HCT116 (cell line): ENCODE measurements at regions not wholly inside any gene's neighbourhood (a gene's known extent, or its start where the extent isn't known, plus 50 kb on each side); places are given as distances from the start of the nearest gene placed in this dataset.

ENCODE experiments used
- ATAC-seq: fragments of 200-7000 bp; cut with Tn5 transposase; 2 replicates; pipeline ENCODE4 v1.9.1; 2020; ENCODE audit warnings: mild to moderate bottlenecking, moderate library complexity
- BruUV-seq: library from RNA; stranded (reverse); fragments of 400-500 nt; replicated peaks from 2 replicates; lab custom pipeline; 2021; lab: Mats Ljungman, UMichigan
- CTCF ChIA-PET: fragments of 300-600 bp; sonication (Branson Sonifier 250); formaldehyde crosslinking; loops from one replicate; lab custom pipeline; 2021; ENCODE audit warnings: antibody characterized with exemption; lab: Charles Lee
- POLR2A ChIA-PET: fragments of 300-600, 350-600 bp; sonication (Branson Sonifier 250); formaldehyde crosslinking; loops from one replicate; lab custom pipeline; 2021; ENCODE audit warnings: antibody characterized with exemption; lab: Charles Lee
- RAD21 ChIA-PET, 2 experiments: fragments of 300-600 bp; sonication (Branson Sonifier 250); formaldehyde crosslinking; loops; one replicate each; lab custom pipeline; 2023; ENCODE audit warnings: low total read pairs in 2 of 2; ENCODE audit not compliant: uncharacterized antibody in 2 of 2, unreplicated experiment in 2 of 2, low non-redundant PET in 1 of 2; lab: Charles Lee
- DNase-seq: peaks from one replicate; pipeline ENCODE4 v3.0.0-alpha.2; 2010; ENCODE audit warnings: low read depth, low spot score
- H2AFZ ChIP-seq: fragments of 200-600 bp; shearing (Covaris generic), sonication (generic); 2 replicates; pipeline ENCODE4 v1.6.1; 2017; ENCODE audit warnings: low read depth, mixed run types, mixed read lengths, antibody characterized with exemption, low read length; ENCODE audit not compliant: poor library complexity, severe bottlenecking
- H3K27ac ChIP-seq: 2 replicates; pipeline ENCODE4 v1.5.1; 2012; ENCODE audit warnings: low read depth, low read length
- H3K27me3 ChIP-seq: fragments of 200-600 bp; sonication (generic); 2 replicates; pipeline ENCODE4 v1.6.1; 2016; ENCODE audit warnings: mixed run types, low read length, mixed read lengths; ENCODE audit not compliant: insufficient read depth
- H3K36me3 ChIP-seq, 2 experiments: fragments of 200-500 bp in 1 of 2; fragments of 200-600 bp in 1 of 2; sonication (Bioruptor generic) in 1 of 2; sonication (generic) in 1 of 2; 2 replicates each; pipeline versions ENCODE4 v1.5.1 to v1.6.1; 2014 to 2016; ENCODE audit warnings: low read length in 2 of 2, inconsistent platforms in 1 of 2, mixed read lengths in 1 of 2, mixed run types in 1 of 2; ENCODE audit not compliant: insufficient read depth in 2 of 2, control insufficient read depth in 1 of 2
- H3K4me1 ChIP-seq, 2 experiments: fragments of 200-600 bp in 1 of 2; sonication (generic) in 1 of 2; 2 replicates each; pipeline versions ENCODE4 v1.5.1 to v1.6.1; 2012 to 2017; ENCODE audit warnings: low read length in 2 of 2, inconsistent platforms in 1 of 2, mild to moderate bottlenecking in 1 of 2, mixed read lengths in 1 of 2, mixed run types in 1 of 2, moderate library complexity in 1 of 2; ENCODE audit not compliant: insufficient read depth in 2 of 2, control insufficient read depth in 1 of 2
- H3K4me2 ChIP-seq: fragments of 200-600 bp; sonication (generic); 2 replicates; pipeline ENCODE4 v1.6.1; 2017; ENCODE audit warnings: mixed run types, low read length, mixed read lengths
- H3K4me3 ChIP-seq, 2 experiments: fragments of 200-600 bp in 1 of 2; sonication (generic) in 1 of 2; replicated peaks in 1 of 2; 2 replicates each; pipeline ENCODE4 v1.5.1; 2011 to 2016; ENCODE audit warnings: low read length in 2 of 2, control low read depth in 1 of 2, low read depth in 1 of 2, mild to moderate bottlenecking in 1 of 2, mixed read lengths in 1 of 2, mixed run types in 1 of 2
- H3K79me2 ChIP-seq: fragments of 200-600 bp; sonication (generic); 2 replicates; pipeline ENCODE4 v1.6.1; 2017; ENCODE audit warnings: mild to moderate bottlenecking, mixed run types, low read length, moderate library complexity, mixed read lengths; ENCODE audit not compliant: insufficient read depth
- H3K9ac ChIP-seq: fragments of 200-600 bp; sonication (generic); 2 replicates; pipeline ENCODE4 v1.6.1; 2016; ENCODE audit warnings: low read length, mixed read lengths
- H3K9me2 ChIP-seq: fragments of 200-600 bp; sonication (generic), shearing (Covaris generic); 2 replicates; pipeline ENCODE4 v1.6.1; 2017; ENCODE audit warnings: mixed run types, mild to moderate bottlenecking, moderate library complexity; ENCODE audit not compliant: insufficient read depth
- H3K9me3 ChIP-seq, 2 experiments: fragments of 200-500 bp in 1 of 2; fragments of 200-600 bp in 1 of 2; sonication (Bioruptor generic) in 1 of 2; sonication (generic) in 1 of 2; 2 replicates each; pipeline ENCODE4 v1.6.1; 2014 to 2017; ENCODE audit warnings: low read length in 2 of 2, mixed read lengths in 2 of 2, inconsistent platforms in 1 of 2, low read depth in 1 of 2, mild to moderate bottlenecking in 1 of 2, mixed run types in 1 of 2, moderate library complexity in 1 of 2; ENCODE audit not compliant: control insufficient read depth in 1 of 2, insufficient read depth in 1 of 2
- H4K20me1 ChIP-seq: fragments of 200-600 bp; sonication (generic), shearing (Covaris generic); 2 replicates; pipeline ENCODE4 v1.6.1; 2017; ENCODE audit warnings: mixed run types, mild to moderate bottlenecking, moderate library complexity; ENCODE audit not compliant: insufficient read depth
- EZH2phosphoT487 ChIP-seq: fragments of 200-600 bp; IDR thresholded peaks from 2 replicates; pipeline ENCODE4 v1.6.1; 2018; ENCODE audit warnings: antibody characterized with exemption, borderline replicate concordance
- JUND ChIP-seq: IDR thresholded peaks from 2 replicates; pipeline ENCODE4 v1.6.1; 2012
- SRF ChIP-seq: IDR thresholded peaks from 2 replicates; pipeline ENCODE4 v1.6.1; 2012; ENCODE audit warnings: low read depth
- TCF7L2 ChIP-seq: IDR thresholded peaks from 2 replicates; pipeline ENCODE4 v1.7.0; 2011; ENCODE audit warnings: borderline replicate concordance, inconsistent platforms; ENCODE audit not compliant: insufficient read depth, insufficient read length; ENCODE audit errors: extremely low read depth
- YY1 ChIP-seq: IDR thresholded peaks from 2 replicates; pipeline ENCODE4 v1.6.1; 2011; ENCODE audit warnings: low read length, low read depth, moderate library complexity, mild to moderate bottlenecking; ENCODE audit not compliant: insufficient replicate concordance; ENCODE audit errors: extremely low read depth
- ZNF274 ChIP-seq: fragments of 200-500 bp; sonication (Bioruptor generic); IDR thresholded peaks from 2 replicates; pipeline ENCODE4 v1.6.1; 2014; ENCODE audit warnings: mild to moderate bottlenecking, low read depth, low read length, inconsistent platforms
- intact Hi-C: fragments of 100-400 bp; cut with micrococcal nuclease; formaldehyde crosslinking; loops from 2 replicates; pipeline ENCODE4 v1.10.0; 2022

DNA sequence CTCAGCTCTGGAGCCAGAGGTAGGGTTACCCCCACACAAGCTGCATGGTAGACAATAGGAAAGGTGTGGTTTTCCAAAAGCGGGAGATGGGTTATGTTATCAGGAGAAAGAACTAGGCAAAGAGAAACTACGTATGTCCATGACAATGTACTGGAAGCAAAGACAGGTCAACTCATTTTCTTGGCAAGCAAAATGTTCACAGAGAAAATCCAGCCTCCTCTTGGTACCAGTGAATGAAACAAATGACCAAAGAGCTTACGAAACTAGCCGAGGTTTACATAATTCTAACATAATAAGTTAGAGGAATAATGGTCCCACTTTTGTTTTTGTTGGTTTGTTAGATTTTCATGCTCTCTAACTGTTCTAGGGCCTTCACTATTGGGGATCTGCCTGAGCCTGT, 338.1 kb upstream of the TGFBR2 start:
- intact Hi-C loops, result no loop called here
- CTCF ChIA-PET, result no interaction called here
- TF ChIP-seq ZNF274, result no peak
- TF ChIP-seq TCF7L2, result no peak
- TF ChIP-seq, all 23 proteins: peak for 0

DNA sequence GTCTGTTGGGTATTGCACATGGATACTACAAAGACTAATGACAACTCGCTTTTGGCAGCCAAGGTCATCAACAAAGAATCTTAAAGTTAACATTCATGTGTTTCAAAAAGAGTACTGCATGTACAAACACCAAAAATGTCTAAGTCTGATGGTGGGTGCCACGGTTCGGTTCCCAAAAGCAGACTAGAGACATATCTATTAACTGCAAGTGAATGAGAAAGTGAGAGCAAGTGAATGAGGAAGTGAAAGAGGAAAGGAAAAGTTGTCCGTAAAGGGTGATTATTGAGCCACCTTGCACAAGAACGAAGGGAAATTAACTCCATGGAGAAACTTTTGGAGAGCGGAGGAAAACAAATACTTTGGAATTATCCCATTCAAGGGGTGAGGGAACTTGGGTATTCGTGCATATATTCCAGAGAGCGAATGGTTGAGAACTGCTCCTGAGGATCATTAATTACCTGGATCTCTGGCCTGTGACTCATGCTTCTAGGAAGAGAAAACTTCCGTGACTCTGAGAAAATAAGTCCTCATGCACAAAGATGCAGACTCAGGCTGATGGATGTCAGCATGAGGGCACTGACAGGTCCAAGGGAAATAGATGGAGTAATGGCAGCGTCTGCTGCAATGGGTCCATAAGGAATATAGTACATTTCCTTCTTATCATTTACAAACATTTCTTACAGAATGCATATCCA, 336.5 kb upstream of the TGFBR2 start:
- Histone ChIP-seq H3K9ac (no peak overlapping the region), H3K4me1 (no peaks in the 10 kb centered on the region), H3K4me3 (no peak overlapping the region)
- POLR2A ChIA-PET, result no interaction called here
- ATAC-seq (no peak), DNase-seq (no peak)
- TF ChIP-seq YY1, result no peak
- no peak for TF ChIP-seq JUND
- no peak for TF ChIP-seq EZH2phosphoT487
- no peak for TF ChIP-seq SRF
- TF ChIP-seq, all 23 proteins: peak for 0
- intact Hi-C loops, result no loop called here
- Histone ChIP-seq H3K9me3 (no peaks in the 10 kb centered on the region), H3K27ac (no peak overlapping the region), H4K20me1 (no peaks in the 10 kb centered on the region), H2AFZ (peak overlapping the region; percentile 1), H3K27me3 (no peaks in the 10 kb centered on the region), H3K36me3 (no peaks in the 10 kb centered on the region), H3K9me2 (no peaks in the 10 kb centered on the region), H3K79me2 (no peaks in the 10 kb centered on the region), H3K4me2 (no peak overlapping the region)
- RAD21 ChIA-PET, result no interaction called here
- BruUV-seq, result no TSS peak
- CTCF ChIA-PET, result no interaction called here

More for the DNA sequence above, 338.1 kb upstream of the TGFBR2 start:
- Histone ChIP-seq H3K4me3 (no peak overlapping the region), H3K79me2 (no peaks in the 10 kb centered on the region), H2AFZ (no peak overlapping the region), H3K27me3 (no peaks in the 10 kb centered on the region), H3K9me2 (no peaks in the 10 kb centered on the region), H3K27ac (no peak overlapping the region), H3K9me3 (no peaks in the 10 kb centered on the region), H3K36me3 (no peaks in the 10 kb centered on the region), H3K9ac (no peak overlapping the region), H4K20me1 (no peaks in the 10 kb centered on the region), H3K4me1 (no peaks in the 10 kb centered on the region), H3K4me2 (no peak overlapping the region)
- ChIA-PET POLR2A (no interaction called here), RAD21 (no interaction called here)
- BruUV-seq, result no TSS peak
- no peak for DNase-seq
- no peak for ATAC-seq
